GM19025 (cell line): ENCODE measurements at regions not wholly inside any gene's neighbourhood (a gene's known extent, or its start where the extent isn't known, plus 50 kb on each side); places are given as distances from the start of the nearest gene placed in this dataset.
"Not testable (repeated sequence)": the region's sequence is repeated elsewhere in the genome, so short reads cannot be mapped to it uniquely, and the experiment has no call there.

Experiments used
- ATAC-seq: cut with Tn5 transposase; IDR thresholded peaks from one replicate; pipeline ENCODE4 v1.9.1; 2021; ENCODE audit warnings: mild to moderate bottlenecking, low read depth, moderate library complexity; ENCODE audit not compliant: unreplicated experiment

DNA sequence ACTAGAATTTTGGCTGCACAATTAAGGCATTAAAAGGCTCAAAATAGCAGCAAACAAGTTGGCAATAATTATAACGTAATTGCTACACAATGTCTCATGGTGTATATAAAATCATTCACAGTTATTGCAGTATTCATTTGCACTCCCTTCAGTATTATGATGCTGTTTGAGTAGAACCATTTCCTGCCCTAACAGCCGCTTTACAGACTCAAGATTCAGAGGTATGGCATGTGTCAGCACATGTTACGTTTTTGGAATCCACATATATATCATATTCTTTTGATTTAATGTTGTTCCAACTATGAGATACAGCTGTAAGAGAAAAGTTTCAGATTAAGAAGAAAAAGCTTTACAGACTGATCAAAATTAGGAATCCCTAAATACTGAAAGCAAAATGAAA, 56.3 kb upstream of the NCKAP5 start:
- no peak for ATAC-seq

DNA sequence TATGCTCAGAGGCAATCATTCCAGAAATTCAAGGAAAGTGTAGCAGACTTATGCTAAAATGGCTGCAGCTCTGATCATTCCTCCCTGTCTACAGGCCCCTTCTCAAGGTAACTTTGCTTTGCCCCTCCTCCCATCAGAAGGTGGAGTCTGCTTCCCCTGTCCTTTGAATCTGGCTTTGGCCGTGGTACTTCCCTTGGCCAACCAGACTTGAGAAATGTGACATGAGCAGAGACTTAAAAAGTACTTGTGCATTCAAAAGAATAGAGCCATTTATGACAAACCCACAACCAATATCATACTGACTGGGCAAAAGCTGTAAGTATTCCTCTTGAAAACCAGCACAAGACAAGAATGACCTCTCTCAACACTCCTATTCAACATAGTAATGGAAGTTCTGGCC, 59.5 kb upstream of the NCKAP5 start:
- ATAC-seq = no peak

DNA sequence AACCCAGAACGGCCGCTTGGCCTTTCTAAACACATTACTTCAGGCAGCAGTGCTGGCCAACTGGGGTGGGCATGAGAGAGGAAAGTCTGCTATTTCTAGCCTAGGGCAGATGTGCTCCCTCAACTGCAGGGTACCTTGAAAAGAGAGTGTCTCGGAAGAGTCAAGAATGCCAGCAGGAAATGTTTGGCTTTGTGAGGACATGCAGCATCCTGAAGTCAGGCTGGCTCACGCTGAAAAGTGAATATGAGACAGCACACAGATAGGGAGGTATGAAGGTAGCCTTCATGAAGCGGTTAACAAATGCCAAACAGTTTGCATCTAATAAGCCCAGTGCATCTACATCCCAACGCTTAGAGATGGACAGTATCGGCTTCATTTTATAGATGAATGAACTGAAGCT, 65.0 kb upstream of the NCKAP5 start:
- ATAC-seq = no peak

DNA sequence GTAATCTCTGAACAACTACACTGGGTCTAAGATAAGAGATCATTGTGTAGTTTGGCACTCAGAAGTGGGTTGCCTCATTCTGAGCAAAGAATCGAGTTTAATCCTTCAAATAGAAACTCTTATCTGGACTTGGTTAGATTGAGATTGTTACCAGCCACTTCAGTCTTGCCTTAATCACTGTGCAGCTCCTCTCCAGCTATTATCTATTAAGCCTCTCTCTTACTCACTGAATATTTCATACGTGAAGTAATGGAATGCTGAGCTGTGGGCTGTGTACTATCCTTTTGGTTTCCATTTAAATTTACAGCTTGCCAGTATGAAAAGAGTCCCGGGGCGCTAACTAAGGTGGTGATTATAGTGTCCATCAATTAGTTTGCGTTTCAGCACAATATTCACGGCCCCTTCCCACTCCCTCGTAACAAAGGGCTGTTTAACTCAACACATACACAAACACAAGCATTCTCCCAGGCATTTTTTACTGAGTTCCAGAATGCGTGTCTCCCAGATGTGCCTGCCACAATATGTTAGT, 65.7 kb upstream of the NCKAP5 start:
- no peak for ATAC-seq

DNA sequence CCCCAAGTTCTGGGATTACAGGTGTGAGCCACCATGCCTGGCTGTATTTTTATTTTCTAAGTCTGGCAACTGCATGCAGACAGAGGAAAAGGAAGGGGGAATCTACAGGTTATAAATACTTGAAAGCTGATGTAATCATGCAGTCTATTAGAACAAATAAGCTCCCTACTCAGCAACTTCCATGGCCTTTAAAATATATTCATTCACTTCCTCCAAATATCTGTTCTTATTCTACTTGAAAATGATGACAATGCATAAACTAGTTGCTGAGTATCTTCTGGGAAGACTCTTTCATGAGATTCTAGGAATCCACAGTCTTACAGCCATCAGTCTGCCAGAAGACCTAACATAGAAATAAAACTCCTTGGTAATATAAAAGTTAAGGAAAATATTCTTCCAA, 66.9 kb upstream of the NCKAP5 start:
- ATAC-seq = no peak

DNA sequence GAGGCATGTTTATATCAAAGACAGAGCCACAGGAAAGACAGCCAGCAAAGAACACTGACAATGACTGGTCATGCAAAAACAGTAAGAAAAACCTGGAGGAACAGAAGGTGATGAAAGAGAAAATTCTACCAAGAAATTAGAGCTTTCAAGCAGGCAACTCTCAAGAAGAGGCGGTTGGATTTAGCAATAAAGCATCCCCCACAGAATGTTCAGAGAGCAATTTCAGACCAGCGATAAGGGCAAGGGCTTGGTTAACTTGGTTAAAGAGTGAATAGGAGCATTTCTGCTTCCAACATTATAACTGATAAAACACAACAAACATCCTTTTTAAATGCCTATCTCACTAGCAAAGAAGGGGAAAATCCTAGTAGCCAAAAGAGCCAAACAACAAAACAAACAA, 68.0 kb upstream of the NCKAP5 start:
- no peak for ATAC-seq

DNA sequence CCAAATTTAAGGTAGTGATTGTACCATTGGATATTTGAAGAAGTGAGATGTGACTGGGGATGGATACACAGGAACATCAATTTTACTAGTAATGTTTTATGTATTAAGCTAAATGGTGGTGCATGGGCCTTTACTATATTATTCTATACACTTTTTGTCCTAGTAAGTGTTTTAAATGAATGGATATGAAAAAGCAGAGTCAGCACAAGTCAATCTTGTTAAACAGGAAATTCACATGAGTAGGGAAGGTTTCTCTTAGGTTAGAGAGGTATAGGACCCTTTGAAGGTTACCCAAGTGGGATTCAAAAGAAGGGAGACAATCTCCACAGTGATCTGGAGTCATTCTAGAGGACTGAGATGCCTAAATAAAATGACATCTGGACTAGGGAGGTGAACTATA, 71.8 kb upstream of the NCKAP5 start:
- ATAC-seq = no peak

DNA sequence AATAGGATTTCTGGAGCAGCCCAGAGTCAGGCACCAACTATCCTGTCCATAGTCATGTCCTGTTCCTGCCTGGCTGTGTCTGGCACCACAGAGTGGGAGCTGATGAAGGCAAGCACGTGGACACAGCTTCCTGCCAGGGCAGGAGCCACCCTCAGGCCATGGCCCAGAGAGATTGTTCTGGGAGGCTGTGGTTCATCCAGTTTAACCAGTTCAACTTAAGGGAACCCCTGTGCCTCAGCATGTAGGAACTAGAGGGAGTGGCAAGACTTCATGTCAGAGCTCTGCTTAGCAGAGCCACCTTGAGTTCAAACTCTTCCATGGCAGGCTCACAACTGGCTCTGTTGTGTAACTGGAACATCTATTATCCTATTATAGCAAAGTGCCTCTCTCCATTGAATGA, 73.2 kb upstream of the NCKAP5 start:
- ATAC-seq = no peak

DNA sequence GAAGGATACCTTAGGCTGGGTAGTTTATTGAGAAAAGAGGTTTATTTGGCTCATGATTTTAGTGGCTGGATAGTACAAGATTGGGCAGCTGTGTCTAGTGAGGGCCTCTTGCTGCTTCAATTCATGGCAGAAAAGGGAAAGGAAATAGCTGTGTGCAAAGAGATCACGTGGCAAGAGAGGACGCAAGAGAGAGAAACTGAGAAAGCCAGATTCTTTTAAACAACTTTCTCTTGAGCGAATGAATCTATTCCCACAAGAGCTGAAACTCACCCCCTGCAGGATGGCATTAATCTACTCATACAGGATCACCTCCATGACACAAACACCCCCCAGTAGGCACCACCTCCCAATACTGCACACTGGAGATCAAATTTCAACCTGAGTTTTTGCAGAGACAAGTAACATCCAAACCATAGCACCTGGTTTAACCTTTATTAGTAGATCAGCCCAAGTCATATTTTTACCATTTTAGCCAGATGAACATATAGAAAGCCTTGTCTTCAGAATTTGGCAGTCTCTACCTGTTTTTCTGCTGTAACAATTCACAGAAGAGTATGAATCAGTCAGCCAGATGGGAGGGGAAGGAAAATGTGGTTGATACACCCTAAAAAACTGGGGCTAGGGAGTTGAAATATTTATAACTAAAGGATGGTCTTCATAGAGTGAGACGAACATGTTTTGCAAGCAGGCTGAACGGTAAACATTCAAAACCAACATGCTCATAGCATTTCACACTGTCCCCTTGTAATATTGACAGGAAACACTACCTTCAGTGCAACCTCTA, 73.9 kb upstream of the NCKAP5 start:
- ATAC-seq = no peak

DNA sequence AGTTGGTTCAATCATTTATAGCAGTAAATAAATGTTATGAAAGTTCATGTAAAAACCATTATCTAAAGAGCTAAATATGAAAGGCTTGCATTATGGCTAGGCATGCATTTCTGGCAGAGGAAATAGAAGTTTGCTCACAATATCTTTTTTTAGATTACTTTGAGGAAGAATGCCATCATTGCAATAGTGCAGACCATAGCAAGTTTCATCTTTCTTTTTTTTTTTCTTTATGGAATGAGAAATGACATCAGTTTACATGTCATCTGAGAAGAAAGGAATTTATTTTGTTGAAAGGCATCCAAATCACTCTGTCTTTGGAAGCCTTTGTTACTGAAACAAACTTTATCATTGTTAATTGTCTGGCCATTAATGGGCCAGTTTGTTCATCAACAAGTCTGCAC, 74.5 kb upstream of the NCKAP5 start:
- no peak for ATAC-seq

DNA sequence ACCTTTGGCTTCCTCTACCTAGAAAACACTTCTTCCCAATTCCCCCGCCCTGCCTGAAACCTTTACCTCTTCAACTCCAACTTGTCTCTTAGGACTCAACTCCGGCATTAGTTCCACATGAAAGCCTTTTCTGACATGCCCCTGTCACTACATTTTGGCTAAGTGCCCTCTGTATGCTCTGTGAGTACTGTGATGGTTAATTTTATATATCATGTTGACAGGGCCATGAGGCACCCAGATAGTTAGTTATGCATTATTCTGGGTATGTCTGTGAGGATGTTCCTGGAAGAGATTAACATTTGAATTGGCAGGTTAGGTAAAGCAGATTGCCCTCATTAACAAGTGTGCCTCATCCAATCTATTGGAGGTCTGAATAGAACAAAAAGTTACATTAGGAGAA, 75.6 kb upstream of the NCKAP5 start:
- ATAC-seq = no peak

DNA sequence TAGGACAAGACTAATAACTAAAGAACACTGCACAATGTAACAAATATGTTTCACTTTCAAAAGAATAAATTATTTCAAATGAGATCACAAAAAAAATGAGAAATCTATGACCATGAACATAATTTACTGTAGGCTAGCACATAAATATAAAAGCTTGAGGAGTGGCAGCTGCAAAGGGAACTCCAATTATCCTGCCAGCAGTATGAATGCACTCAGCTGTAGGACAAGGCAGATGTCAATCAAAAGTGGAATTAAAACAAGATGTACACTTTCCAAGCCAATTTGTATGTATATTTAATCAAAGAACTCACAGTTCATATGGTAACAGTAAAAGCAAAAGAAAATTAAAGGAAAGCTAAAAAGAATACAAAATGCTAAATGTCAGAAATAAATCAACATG, 76.6 kb upstream of the NCKAP5 start:
- no peak for ATAC-seq

DNA sequence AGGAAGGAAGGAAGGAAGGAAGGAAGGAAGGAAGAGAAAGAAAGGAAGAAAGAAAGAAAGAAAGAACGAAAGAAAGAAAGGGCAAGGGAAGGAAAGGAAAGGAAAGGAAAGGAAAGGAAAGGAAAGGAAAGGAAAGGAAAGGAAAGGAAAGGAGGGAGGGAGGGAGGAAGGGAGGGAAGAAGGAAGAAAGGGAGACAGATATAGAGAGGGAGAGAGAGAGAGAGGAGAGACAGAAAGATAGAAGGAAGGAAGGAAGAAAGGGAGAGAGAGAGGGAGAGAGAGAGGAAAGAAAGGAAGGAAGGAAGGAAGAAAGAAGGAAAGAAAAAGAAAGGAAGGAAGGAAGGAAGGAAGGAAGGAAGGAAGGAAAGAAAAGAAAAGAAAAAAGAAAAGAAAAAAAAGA, 79.1 kb upstream of the NCKAP5 start:
- ATAC-seq = not testable (repeated sequence)

DNA sequence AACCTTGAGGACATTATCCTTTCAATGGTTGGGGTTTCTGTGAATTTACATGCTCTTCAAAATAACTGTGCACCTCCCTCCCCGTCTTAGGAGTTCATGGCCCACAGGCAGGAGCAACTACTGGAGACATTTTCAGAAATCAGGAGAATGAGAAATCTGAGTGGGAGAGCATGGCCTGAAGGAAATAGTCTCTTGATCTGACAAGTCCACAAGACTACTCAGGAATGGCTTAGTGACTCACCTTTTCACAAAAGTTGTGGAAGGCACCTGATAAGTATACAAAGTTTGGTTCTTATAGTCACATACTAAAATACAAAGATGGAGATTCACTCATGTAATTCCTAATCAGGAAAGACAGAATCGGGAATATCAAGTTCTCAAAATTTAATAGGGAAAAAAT, 83.6 kb upstream of the NCKAP5 start:
- ATAC-seq = no peak

DNA sequence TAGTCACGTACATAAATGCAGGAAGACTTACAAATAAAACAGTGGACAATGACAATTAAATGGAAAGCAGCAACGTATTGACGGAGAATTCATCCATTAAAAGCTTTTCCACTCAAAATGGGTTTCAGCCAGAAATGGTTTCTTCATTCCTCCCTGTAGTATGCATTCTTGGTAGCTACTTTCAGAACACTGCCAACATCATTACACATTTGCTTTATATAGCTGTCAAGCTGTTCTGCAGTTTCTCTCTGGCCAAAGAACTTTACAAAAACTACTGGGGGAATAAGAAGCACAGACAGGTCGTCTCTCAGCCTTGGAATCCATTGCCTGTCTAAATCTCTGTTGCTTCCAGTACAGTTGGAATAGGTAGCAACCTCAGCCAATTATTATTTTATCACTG, 84.1 kb upstream of the NCKAP5 start:
- no peak for ATAC-seq

DNA sequence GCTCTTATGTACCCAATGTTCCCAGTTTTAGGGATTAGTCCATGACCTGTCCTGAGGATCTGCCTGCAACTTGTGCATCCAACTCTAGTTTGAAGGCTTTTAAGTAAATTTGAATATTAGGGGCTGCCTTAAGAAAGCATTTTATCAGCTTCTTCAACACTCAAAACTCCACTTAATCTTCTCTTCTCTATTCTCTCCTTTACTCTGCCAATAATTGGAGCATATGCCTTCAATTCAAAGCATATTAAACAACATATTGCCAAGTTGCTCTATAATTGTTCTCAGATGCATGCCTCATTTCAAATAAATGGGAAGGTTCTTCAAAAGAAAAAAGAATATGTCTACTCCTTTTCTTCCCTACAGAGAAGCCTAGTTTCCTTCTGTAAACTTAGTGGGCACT, 84.8 kb upstream of the NCKAP5 start:
- no peak for ATAC-seq

DNA sequence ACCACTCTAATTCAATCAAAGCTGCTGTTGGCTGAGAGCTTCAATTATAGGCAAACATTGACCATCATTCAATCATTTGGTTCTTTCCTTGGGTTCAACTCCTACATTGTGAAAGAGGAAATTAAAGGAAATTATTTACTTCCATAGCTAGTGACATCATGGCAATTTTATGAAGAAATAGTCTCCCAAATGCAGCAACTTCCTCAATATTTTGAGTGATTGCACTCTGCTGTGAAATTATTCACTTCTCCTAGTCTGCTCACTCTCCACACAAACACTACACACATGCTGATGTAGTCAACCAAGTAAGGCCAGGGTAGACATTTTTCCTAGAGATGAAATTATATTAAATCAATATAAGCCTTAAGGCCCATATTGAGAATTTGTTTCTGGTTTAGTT, 86.7 kb upstream of the NCKAP5 start:
- ATAC-seq = no peak

DNA sequence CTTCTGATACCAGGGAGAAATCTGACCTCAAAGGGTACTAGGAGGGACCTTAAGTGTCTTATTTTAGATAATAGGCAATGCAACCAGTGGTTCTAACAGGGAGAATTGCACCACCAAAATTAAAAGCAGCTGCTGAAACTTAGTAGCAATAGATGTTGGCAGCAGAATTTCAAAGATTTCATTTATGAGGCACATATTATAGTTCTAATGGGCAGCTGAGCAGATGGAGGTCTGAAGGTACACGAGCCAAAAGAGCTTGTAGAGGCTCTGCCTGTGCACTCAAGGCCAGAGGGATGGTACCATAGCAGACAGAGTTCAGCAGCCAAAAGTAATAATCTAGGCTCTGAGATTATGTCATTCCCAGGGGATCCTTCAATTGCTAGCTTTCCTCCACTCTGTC, 87.3 kb upstream of the NCKAP5 start:
- no peak for ATAC-seq

DNA sequence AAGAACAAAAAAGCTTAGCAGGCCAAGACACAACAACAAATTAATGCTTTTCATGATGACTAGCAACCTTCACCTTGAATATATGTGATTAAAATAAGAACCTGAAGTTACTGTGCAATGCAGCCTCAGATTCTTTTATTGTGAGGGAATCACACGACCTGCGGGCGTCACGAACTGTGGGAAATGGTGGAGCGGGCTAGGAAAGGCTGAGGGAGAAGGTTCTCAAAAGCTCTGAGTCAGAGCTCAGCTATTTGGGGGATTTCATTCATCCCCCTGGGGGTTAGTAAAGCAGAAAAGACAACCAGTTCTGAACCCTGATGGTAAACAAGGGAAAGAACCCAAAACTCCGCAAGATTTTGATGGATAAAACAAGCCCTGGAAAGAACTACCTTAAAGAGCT, 89.3 kb upstream of the NCKAP5 start:
- ATAC-seq = no peak

DNA sequence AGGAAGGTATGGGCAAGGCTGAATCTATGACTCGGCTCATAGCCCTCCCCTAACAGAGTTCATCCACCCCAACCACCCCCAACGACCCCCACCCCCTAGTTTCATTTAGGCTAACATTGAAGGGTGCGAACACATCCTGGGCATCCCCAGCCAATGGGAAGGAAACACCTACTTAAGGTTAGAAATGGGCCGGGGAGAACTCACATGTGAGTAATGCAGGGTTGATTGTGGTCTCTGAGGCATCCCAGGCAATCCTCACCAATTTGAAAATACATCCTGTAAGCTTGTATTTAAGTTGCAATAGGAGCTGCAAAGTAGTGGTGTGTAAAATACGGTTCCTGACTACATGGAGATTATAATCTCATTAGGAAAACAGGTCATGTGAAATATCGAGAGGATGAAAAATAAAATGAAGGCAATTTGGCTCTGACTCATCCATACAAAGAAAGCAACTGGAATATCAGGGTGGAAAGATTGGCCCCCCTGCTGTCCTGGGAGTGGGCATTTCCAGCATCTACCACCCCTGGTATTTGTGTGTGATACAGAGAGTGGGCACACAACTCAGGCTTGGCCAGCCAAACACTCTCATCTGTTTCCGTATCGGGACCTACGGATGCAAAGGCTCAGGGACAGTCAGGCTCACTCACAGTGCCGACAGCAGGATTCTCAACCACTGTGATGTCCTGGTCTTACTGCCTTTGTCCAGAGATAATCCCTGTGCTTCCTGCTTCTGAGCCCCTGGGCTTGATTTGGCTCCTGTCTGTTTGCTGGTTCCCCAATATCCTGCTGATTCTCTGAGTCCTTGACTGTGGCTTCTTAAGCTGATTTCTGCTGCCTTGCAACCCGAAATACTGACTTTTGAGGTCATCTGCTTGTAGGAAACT, 90.0 kb upstream of the NCKAP5 start:
- ATAC-seq = no peak

DNA sequence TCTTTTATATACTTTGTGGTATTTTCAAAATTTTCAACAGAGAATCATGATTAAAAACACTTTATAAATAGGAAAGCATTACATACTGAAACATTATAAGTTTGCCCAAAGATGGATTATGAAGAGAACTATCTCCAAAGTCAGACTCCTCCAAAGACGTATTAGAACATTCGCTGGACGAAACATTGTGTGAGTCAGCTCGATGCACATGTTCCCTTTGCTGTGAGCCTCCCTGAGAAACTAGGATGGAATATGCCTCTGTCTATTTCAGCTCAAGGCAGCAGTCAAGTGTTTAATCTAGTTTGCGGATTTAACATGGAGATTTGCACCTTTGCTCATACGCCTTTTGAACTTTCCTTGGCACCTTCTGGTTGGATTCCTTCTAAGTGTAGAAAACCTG, 92.2 kb upstream of the NCKAP5 start:
- no peak for ATAC-seq

DNA sequence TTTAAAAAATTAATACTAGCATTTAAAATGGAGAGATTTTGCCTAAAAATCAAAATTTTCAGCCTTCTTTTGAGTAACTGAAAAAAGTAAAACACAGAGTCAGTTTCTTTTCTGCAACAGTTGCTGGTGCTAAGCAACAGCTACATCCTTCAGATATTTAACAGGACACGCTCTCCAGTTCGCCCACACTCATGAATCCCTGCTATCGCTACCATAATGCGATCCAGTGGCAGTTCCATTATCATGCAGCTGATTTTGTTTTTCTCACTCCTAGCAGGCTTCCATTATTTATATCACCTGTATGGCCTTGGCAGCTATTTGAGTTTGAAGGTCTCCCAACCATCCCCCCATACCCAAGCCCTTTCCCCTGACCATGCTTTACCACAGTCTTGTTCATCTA, 93.1 kb upstream of the NCKAP5 start:
- ATAC-seq = no peak
